ENCODE measurements at regions not wholly inside any gene's neighbourhood (a gene's known extent, or its start where the extent isn't known, plus 50 kb on each side); places are given as distances from the start of the nearest gene placed in this dataset.

- WGBS, 2 donors (ENCODE audit: low coverage in 1 of 2): 96% methylated on average over 4 of the region's 12 CpGs; no CpG with 5 or more reads in 1 of the 2 donors
- H3K27ac ChIP-seq: no peak overlapping the region
- TF ChIP-seq CTCF (IDR thresholded peaks at IDR 0.05) (no peak), POLR2A (IDR thresholded peaks at IDR 0.05) (no peak), POLR2AphosphoS5 (IDR thresholded peaks at IDR 0.05) (no peak), EP300 (IDR thresholded peaks at IDR 0.05) (no peak)
- H3K4me1 ChIP-seq: no peaks in the 10 kb centered on the region
- ATAC-seq: no peak
- H3K36me3 ChIP-seq: no peaks in the 10 kb centered on the region
- H3K4me3 ChIP-seq: no peak overlapping the region
- no peaks in the 10 kb centered on the region for H3K27me3 ChIP-seq
- H3K9me3 ChIP-seq: no peaks in the 10 kb centered on the region
Observed at GRCh38 chr4:188904617-188905016, 765.4 kb downstream of the TRIML1 start.

GRCh38 chr4:188905248-188905647 is 766.0 kb downstream of the TRIML1 start:
- Histone ChIP-seq H3K36me3 (no peaks in the 10 kb centered on the region), H3K9me3 (no peaks in the 10 kb centered on the region), H3K4me3 (no peak overlapping the region), H3K27ac (no peak overlapping the region), H3K4me1 (no peaks in the 10 kb centered on the region), H3K27me3 (no peaks in the 10 kb centered on the region)
- 97 to 99% methylated on average over 5 to 8 of the region's 18 CpGs for WGBS, 2 donors (ENCODE audit: low coverage in 1 of 2)
- ATAC-seq: no peak
- TF ChIP-seq POLR2A (IDR thresholded peaks at IDR 0.05): no peak
- TF ChIP-seq CTCF (IDR thresholded peaks at IDR 0.05): no peak
- no peak for TF ChIP-seq POLR2AphosphoS5 (IDR thresholded peaks at IDR 0.05)
- TF ChIP-seq EP300 (IDR thresholded peaks at IDR 0.05): no peak

GRCh38 chr4:188911199-188911598 is 772.0 kb downstream of the TRIML1 start:
- TF ChIP-seq POLR2AphosphoS5 (IDR thresholded peaks at IDR 0.05): no peak
- no peak for TF ChIP-seq POLR2A (IDR thresholded peaks at IDR 0.05)
- TF ChIP-seq CTCF (IDR thresholded peaks at IDR 0.05): no peak
- no peak for TF ChIP-seq EP300 (IDR thresholded peaks at IDR 0.05)
- ATAC-seq: no peak
- WGBS, 2 donors (ENCODE audit: low coverage in 1 of 2): 90% methylated on average over 2 to 5 of the region's 5 CpGs

GRCh38 chr4:188911707-188912106 is 772.5 kb downstream of the TRIML1 start:
- Histone ChIP-seq H3K4me3 (no peak overlapping the region), H3K9me3 (peaks cover 0 to 9% (median 0%) of the 10 kb centered on the region in 3 donors), H3K27me3 (no peaks in the 10 kb centered on the region), H3K36me3 (no peaks in the 10 kb centered on the region), H3K4me1 (no peaks in the 10 kb centered on the region), H3K27ac (no peak overlapping the region)
- TF ChIP-seq POLR2AphosphoS5 (IDR thresholded peaks at IDR 0.05): no peak
- no peak for TF ChIP-seq CTCF (IDR thresholded peaks at IDR 0.05)
- TF ChIP-seq POLR2A (IDR thresholded peaks at IDR 0.05): no peak
- TF ChIP-seq EP300 (IDR thresholded peaks at IDR 0.05): no peak
- no peak for ATAC-seq
- WGBS, 2 donors (ENCODE audit: low coverage in 1 of 2): 85 to 87% methylated on average over 3 to 4 of the region's 5 CpGs

More at GRCh38 chr4:188911199-188911598, 772.0 kb downstream of the TRIML1 start:
- no peaks in the 10 kb centered on the region for H3K36me3 ChIP-seq
- H3K9me3 ChIP-seq: peaks cover 0 to 9% (median 0%) of the 10 kb centered on the region in 3 donors
- H3K4me3 ChIP-seq: no peak overlapping the region
- H3K27me3 ChIP-seq: no peaks in the 10 kb centered on the region
- H3K4me1 ChIP-seq: no peaks in the 10 kb centered on the region
- H3K27ac ChIP-seq: no peak overlapping the region

- no peak for ATAC-seq
- 86 to 100% methylated on average over 5 of the region's 5 CpGs for WGBS, 2 donors (ENCODE audit: low coverage in 1 of 2)
- no peaks in the 10 kb centered on the region for H3K36me3 ChIP-seq
Observed at GRCh38 chr4:188915175-188915574, 775.9 kb downstream of the TRIML1 start.

More at GRCh38 chr4:188915175-188915574, 775.9 kb downstream of the TRIML1 start:
- no peak overlapping the region for H3K27ac ChIP-seq
- TF ChIP-seq POLR2A (IDR thresholded peaks at IDR 0.05) (no peak), EP300 (IDR thresholded peaks at IDR 0.05) (no peak), POLR2AphosphoS5 (IDR thresholded peaks at IDR 0.05) (no peak), CTCF (IDR thresholded peaks at IDR 0.05) (no peak)
- no peaks in the 10 kb centered on the region for H3K4me1 ChIP-seq
- H3K27me3 ChIP-seq: no peaks in the 10 kb centered on the region
- H3K4me3 ChIP-seq: no peak overlapping the region
- H3K9me3 ChIP-seq: peaks cover 0 to 28% (median 0%) of the 10 kb centered on the region in 3 donors

All from gastroesophageal sphincter (tissue), 4 donors.